ENCODE measurements at regions not wholly inside any gene's neighbourhood (a gene's known extent, or its start where the extent isn't known, plus 50 kb on each side); places are given as distances from the start of the nearest gene placed in this dataset.

- TF ChIP-seq MAX (IDR thresholded peaks at IDR 0.05) (peak; percentile 55; the same call in 1 of the 2 replicates), REST (IDR thresholded peaks at IDR 0.05; ENCODE audit: low read depth) (no peak), EP300 (IDR thresholded peaks at IDR 0.05; ENCODE audit: borderline replicate concordance) (peak; percentile 36; the same call in 1 of the 2 replicates), USF1 (IDR thresholded peaks at IDR 0.05) (no peak)
Measured at GRCh38 chr7:18420748-18421147, 74.8 kb upstream of the HDAC9 start.

All from Ishikawa (cell line).